ENCODE measurements at regions not wholly inside any gene's neighbourhood (a gene's known extent, or its start where the extent isn't known, plus 50 kb on each side); places are given as distances from the start of the nearest gene placed in this dataset.

GRCh38 chr18:29254123-29254522, 1077.2 kb upstream of the CDH2 start:
- Histone ChIP-seq H3K9ac (ENCODE audit: control insufficient read depth, insufficient read depth, low read length) (no peak overlapping the region), H3K36me3 (ENCODE audit: control insufficient read depth in 2 of 2, insufficient read depth in 2 of 2, low read length in 1 of 2) (no peaks in the 10 kb centered on the region), H2AFZ (ENCODE audit: control insufficient read depth, low read depth, low read length) (no peak overlapping the region), H3K27me3 (replicated peaks in 1 of 2; ENCODE audit: control insufficient read depth in 2 of 2, insufficient read depth in 2 of 2, low read length in 1 of 2) (no peaks in the 10 kb centered on the region), H3K4me1 (ENCODE audit: control insufficient read depth, insufficient read depth, low read length) (no peaks in the 10 kb centered on the region), H4K20me1 (ENCODE audit: control insufficient read depth, insufficient read depth) (no peaks in the 10 kb centered on the region), H3K27ac (ENCODE audit: control insufficient read depth, insufficient read depth) (no peak overlapping the region), H3K4me2 (ENCODE audit: control insufficient read depth, insufficient read depth) (no peak overlapping the region), H3K79me2 (ENCODE audit: control insufficient read depth, insufficient read depth, low read length) (no peaks in the 10 kb centered on the region), H3K9me3 (replicated peaks; ENCODE audit: control insufficient read depth, insufficient read depth, low read length) (no peaks in the 10 kb centered on the region), H3K4me3 (no peak overlapping the region)
- intact Hi-C loops (cut with micrococcal nuclease; ENCODE audit: unreplicated experiment) (no loop called here), in situ Hi-C loops (cut with MboI) (no loop called here)
- ATAC-seq (no peak), FAIRE-seq (no peak), DNase-seq (ENCODE audit: low read depth, low spot score) (no peak)
- TF ChIP-seq WRNIP1 (IDR thresholded peaks at IDR 0.05; ENCODE audit: borderline replicate concordance, low read depth, low read length) (no peak), ZNF592 (IDR thresholded peaks at IDR 0.05) (no peak), NFYA (IDR thresholded peaks at IDR 0.05; ENCODE audit: borderline replicate concordance, low read depth, low read length) (no peak)
- ChIA-PET CTCF (no interaction called here), SMC1A (ENCODE audit: uncharacterized antibody, unreplicated experiment) (no interaction called here), RAD21 (ENCODE audit: unreplicated experiment) (no interaction called here), POLR2A (no interaction called here)
- WGBS (ENCODE audit: insufficient coverage, insufficient replicate concordance, low lambda C conversion rate, missing lambda C conversion rate), result 72% methylated on average over 2 of the region's 2 CpGs
- no TSS peak for BruUV-seq (replicated peaks)

- ChIA-PET RAD21 (ENCODE audit: unreplicated experiment) (no interaction called here), SMC1A (ENCODE audit: uncharacterized antibody, unreplicated experiment) (no interaction called here), POLR2A (no interaction called here), CTCF (interaction anchor here (0.7 kb wide), 1 partner anchor 96 kb away, joined by 4 read pairs; no protein-coding TSS in a partner anchor)
- Histone ChIP-seq H3K4me1 (ENCODE audit: control insufficient read depth, insufficient read depth, low read length) (no peaks in the 10 kb centered on the region), H3K79me2 (ENCODE audit: control insufficient read depth, insufficient read depth, low read length) (no peaks in the 10 kb centered on the region), H2AFZ (ENCODE audit: control insufficient read depth, low read depth, low read length) (no peak overlapping the region), H3K4me3 (no peak overlapping the region), H4K20me1 (ENCODE audit: control insufficient read depth, insufficient read depth) (no peaks in the 10 kb centered on the region), H3K27ac (ENCODE audit: control insufficient read depth, insufficient read depth) (no peak overlapping the region), H3K4me2 (ENCODE audit: control insufficient read depth, insufficient read depth) (no peak overlapping the region), H3K36me3 (ENCODE audit: control insufficient read depth in 2 of 2, insufficient read depth in 2 of 2, low read length in 1 of 2) (no peaks in the 10 kb centered on the region), H3K27me3 (replicated peaks in 1 of 2; ENCODE audit: control insufficient read depth in 2 of 2, insufficient read depth in 2 of 2, low read length in 1 of 2) (no peaks in the 10 kb centered on the region), H3K9ac (ENCODE audit: control insufficient read depth, insufficient read depth, low read length) (no peak overlapping the region), H3K9me3 (replicated peaks; ENCODE audit: control insufficient read depth, insufficient read depth, low read length) (no peaks in the 10 kb centered on the region)
- intact Hi-C loops (cut with micrococcal nuclease; ENCODE audit: unreplicated experiment), result no loop called here
- no peak for DNase-seq (ENCODE audit: low read depth, low spot score)
- 0% methylated on average over 1 of the region's 1 CpG for WGBS (ENCODE audit: insufficient coverage, insufficient replicate concordance, low lambda C conversion rate, missing lambda C conversion rate)
- no TSS peak for BruUV-seq (replicated peaks)
- ATAC-seq, result no peak
- in situ Hi-C loops (cut with MboI), result no loop called here
- no peak for FAIRE-seq
- no peak for TF ChIP-seq RB1 (IDR thresholded peaks at IDR 0.05; ENCODE audit: borderline replicate concordance)
- TF ChIP-seq ZNF592 (IDR thresholded peaks at IDR 0.05), result no peak
- TF ChIP-seq IRF4 (IDR thresholded peaks at IDR 0.05; ENCODE audit: low read depth, low read length), result no peak
- no peak for TF ChIP-seq ZBTB4 (CRISPR knock-in tag; IDR thresholded peaks at IDR 0.05)
Observed at GRCh38 chr18:29251681-29252080, 1074.8 kb upstream of the CDH2 start.
